ENCODE measurements at regions not wholly inside any gene's neighbourhood (a gene's known extent, or its start where the extent isn't known, plus 50 kb on each side); places are given as distances from the start of the nearest gene placed in this dataset.

DNA sequence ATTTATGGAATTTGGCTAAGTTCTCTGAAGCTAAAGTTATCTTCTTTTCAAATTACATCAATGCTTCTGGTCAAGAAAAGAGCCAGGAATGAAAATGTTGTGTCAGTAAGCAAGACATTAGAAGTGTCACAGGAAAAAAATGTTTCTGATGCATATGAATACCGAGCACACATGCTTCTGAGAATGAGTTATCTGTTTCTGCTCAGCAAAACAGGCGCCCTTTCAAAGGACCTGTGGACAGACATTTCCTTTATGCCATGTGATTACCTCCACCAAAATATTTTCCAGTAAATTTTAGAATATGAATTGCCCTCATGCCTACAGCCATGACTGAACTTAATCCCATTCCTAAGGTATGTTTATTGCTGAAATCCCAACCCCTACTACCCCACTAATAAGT is 55.4 kb upstream of the RNF180 start:
- no peak overlapping the region for H3K27ac ChIP-seq (ENCODE audit: low read depth, low read length, poor library complexity, severe bottlenecking)
- DNase-seq (ENCODE audit: low spot score) = no peak
- no peak overlapping the region for H3K4me3 ChIP-seq (ENCODE audit: low read depth, low read length, poor library complexity, severe bottlenecking)
- H2AFZ ChIP-seq (ENCODE audit: low read length) = no peak overlapping the region
- CTCF ChIA-PET (ENCODE audit: unreplicated experiment) = no interaction called here
- H3K36me3 ChIP-seq (ENCODE audit: insufficient read depth, low read length) = no peaks in the 10 kb centered on the region
- no peaks in the 10 kb centered on the region for H3K9me2 ChIP-seq (ENCODE audit: insufficient read depth, low read length)
- BruUV-seq (replicated peaks) = no TSS peak
- no peaks in the 10 kb centered on the region for H3K79me2 ChIP-seq (ENCODE audit: insufficient read depth, low read depth, low read length)
- H4K20me1 ChIP-seq (ENCODE audit: insufficient read depth, low read length) = no peaks in the 10 kb centered on the region
- POLR2A ChIA-PET = no interaction called here
- no peaks in the 10 kb centered on the region for H3K9me3 ChIP-seq (ENCODE audit: low read length)
- no peaks in the 10 kb centered on the region for H3K4me1 ChIP-seq (ENCODE audit: insufficient read depth, low read length, poor library complexity, severe bottlenecking)
- H3K4me2 ChIP-seq (ENCODE audit: low read length) = no peak overlapping the region
- TF ChIP-seq, protein P1, sequence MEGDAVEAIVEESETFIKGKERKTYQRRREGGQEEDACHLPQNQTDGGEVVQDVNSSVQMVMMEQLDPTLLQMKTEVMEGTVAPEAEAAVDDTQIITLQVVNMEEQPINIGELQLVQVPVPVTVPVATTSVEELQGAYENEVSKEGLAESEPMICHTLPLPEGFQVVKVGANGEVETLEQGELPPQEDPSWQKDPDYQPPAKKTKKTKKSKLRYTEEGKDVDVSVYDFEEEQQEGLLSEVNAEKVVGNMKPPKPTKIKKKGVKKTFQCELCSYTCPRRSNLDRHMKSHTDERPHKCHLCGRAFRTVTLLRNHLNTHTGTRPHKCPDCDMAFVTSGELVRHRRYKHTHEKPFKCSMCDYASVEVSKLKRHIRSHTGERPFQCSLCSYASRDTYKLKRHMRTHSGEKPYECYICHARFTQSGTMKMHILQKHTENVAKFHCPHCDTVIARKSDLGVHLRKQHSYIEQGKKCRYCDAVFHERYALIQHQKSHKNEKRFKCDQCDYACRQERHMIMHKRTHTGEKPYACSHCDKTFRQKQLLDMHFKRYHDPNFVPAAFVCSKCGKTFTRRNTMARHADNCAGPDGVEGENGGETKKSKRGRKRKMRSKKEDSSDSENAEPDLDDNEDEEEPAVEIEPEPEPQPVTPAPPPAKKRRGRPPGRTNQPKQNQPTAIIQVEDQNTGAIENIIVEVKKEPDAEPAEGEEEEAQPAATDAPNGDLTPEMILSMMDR (conservative IDR thresholded peaks at IDR 0.05; ENCODE audit: low read length) = no peak
- no peak for TF ChIP-seq EZH2phosphoT487 (IDR thresholded peaks at IDR 0.05; ENCODE audit: borderline replicate concordance, low read depth, low read length)
- intact Hi-C loops (cut with micrococcal nuclease; ENCODE audit: unreplicated experiment) = no loop called here

GRCh38 chr5:64108674-64109073 is 57.0 kb upstream of the RNF180 start:
- BruUV-seq (replicated peaks) = no TSS peak
- no peaks in the 10 kb centered on the region for H3K4me1 ChIP-seq (ENCODE audit: insufficient read depth, low read length, poor library complexity, severe bottlenecking)
- H3K9me3 ChIP-seq (ENCODE audit: low read length) = no peaks in the 10 kb centered on the region
- H4K20me1 ChIP-seq (ENCODE audit: insufficient read depth, low read length) = no peaks in the 10 kb centered on the region
- TF ChIP-seq, protein P1 (conservative IDR thresholded peaks at IDR 0.05; ENCODE audit: low read length) = no peak
- no peak for TF ChIP-seq EZH2phosphoT487 (IDR thresholded peaks at IDR 0.05; ENCODE audit: borderline replicate concordance, low read depth, low read length)
- no peak for DNase-seq (ENCODE audit: low spot score)
- no peaks in the 10 kb centered on the region for H3K36me3 ChIP-seq (ENCODE audit: insufficient read depth, low read length)
- ChIA-PET CTCF (ENCODE audit: unreplicated experiment) (no interaction called here), POLR2A (interaction anchor here (1.0 kb wide), 1 partner anchor 9 kb away, joined by 3 read pairs; no protein-coding TSS in a partner anchor)
- H3K79me2 ChIP-seq (ENCODE audit: insufficient read depth, low read depth, low read length) = no peaks in the 10 kb centered on the region
- H3K27ac ChIP-seq (ENCODE audit: low read depth, low read length, poor library complexity, severe bottlenecking) = no peak overlapping the region
- intact Hi-C loops (cut with micrococcal nuclease; ENCODE audit: unreplicated experiment) = no loop called here
- H2AFZ ChIP-seq (ENCODE audit: low read length) = no peak overlapping the region
- no peak overlapping the region for H3K4me2 ChIP-seq (ENCODE audit: low read length)
- no peak overlapping the region for H3K4me3 ChIP-seq (ENCODE audit: low read depth, low read length, poor library complexity, severe bottlenecking)
- no peaks in the 10 kb centered on the region for H3K9me2 ChIP-seq (ENCODE audit: insufficient read depth, low read length)

DNA sequence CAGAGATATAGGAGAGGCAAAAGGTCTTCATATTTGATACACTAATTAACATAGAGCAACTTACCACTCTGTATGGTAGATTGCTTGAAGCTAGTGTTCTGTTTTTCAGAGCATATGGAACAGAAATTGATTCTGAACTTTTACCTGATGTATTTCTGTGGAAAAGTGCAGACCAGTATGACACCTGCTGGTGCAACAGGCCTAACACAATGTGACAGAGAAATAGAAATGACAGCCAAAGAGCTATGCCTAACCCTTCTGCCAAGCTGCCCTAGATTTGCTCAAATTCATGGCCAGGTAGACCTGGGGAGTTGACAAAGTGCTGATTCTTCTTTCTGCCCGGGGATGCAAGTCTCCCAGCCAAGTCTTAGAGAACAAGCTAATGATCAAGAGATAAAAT is 65.4 kb upstream of the RNF180 start:
- CTCF ChIA-PET (ENCODE audit: unreplicated experiment) = no interaction called here
- Histone ChIP-seq H2AFZ (ENCODE audit: low read length) (no peak overlapping the region), H3K27ac (ENCODE audit: low read depth, low read length, poor library complexity, severe bottlenecking) (no peak overlapping the region), H3K9me2 (ENCODE audit: insufficient read depth, low read length) (no peaks in the 10 kb centered on the region), H3K79me2 (ENCODE audit: insufficient read depth, low read depth, low read length) (no peaks in the 10 kb centered on the region), H3K36me3 (ENCODE audit: insufficient read depth, low read length) (no peaks in the 10 kb centered on the region), H3K4me2 (ENCODE audit: low read length) (no peak overlapping the region), H4K20me1 (ENCODE audit: insufficient read depth, low read length) (no peaks in the 10 kb centered on the region), H3K4me1 (ENCODE audit: insufficient read depth, low read length, poor library complexity, severe bottlenecking) (no peaks in the 10 kb centered on the region), H3K4me3 (ENCODE audit: low read depth, low read length, poor library complexity, severe bottlenecking) (no peak overlapping the region), H3K9me3 (ENCODE audit: low read length) (no peaks in the 10 kb centered on the region)
- intact Hi-C loops (cut with micrococcal nuclease; ENCODE audit: unreplicated experiment) = no loop called here
- no peak for TF ChIP-seq EZH2phosphoT487 (IDR thresholded peaks at IDR 0.05; ENCODE audit: borderline replicate concordance, low read depth, low read length)
- TF ChIP-seq, protein P1 (conservative IDR thresholded peaks at IDR 0.05; ENCODE audit: low read length) = no peak
- POLR2A ChIA-PET = no interaction called here
- DNase-seq (ENCODE audit: low spot score) = no peak
- BruUV-seq (replicated peaks) = no TSS peak

Measured in OCI-LY7 (cell line).